PC-9 (cell line): ENCODE measurements at regions not wholly inside any gene's neighbourhood (a gene's known extent, or its start where the extent isn't known, plus 50 kb on each side); places are given as distances from the start of the nearest gene placed in this dataset.

Source experiments
- EZH2 ChIP-seq: fragments of 200-600 bp; sonication (generic); IDR thresholded peaks from 2 replicates; pipeline ENCODE4 v1.8.0; 2017; ENCODE audit warnings: antibody characterized with exemption, low read depth
- TF ChIP-seq, protein P1 (sequence below): fragments of 200-600 bp; sonication (generic); conservative IDR thresholded peaks from 2 replicates; pipeline ENCODE4 v1.6.1; 2017; ENCODE audit warnings: mixed run types, antibody characterized with exemption, mild to moderate bottlenecking, moderate library complexity

DNA sequence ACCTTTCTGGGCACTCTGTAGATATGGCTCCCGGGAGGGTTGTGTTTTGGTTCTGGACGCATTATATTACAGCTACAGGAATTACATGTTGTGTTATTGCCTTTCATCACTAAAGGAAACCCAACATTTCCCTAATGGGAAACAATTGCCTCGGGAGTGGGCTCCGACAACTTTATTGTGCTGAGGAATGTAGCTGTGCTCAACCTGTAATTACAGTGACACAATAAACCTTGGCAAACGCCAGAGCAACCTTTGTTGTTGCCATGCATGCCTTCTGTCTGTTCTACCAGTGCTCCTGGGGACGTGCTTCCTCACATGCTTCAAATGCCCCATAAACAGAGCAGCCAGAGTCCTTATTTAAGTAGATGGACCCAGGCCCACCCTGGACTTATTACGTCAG is 182.4 kb downstream of the DIRAS2 start:
- TF ChIP-seq, protein P1, sequence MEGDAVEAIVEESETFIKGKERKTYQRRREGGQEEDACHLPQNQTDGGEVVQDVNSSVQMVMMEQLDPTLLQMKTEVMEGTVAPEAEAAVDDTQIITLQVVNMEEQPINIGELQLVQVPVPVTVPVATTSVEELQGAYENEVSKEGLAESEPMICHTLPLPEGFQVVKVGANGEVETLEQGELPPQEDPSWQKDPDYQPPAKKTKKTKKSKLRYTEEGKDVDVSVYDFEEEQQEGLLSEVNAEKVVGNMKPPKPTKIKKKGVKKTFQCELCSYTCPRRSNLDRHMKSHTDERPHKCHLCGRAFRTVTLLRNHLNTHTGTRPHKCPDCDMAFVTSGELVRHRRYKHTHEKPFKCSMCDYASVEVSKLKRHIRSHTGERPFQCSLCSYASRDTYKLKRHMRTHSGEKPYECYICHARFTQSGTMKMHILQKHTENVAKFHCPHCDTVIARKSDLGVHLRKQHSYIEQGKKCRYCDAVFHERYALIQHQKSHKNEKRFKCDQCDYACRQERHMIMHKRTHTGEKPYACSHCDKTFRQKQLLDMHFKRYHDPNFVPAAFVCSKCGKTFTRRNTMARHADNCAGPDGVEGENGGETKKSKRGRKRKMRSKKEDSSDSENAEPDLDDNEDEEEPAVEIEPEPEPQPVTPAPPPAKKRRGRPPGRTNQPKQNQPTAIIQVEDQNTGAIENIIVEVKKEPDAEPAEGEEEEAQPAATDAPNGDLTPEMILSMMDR, result no peak
- TF ChIP-seq EZH2, result no peak
